ENCODE measurements at regions not wholly inside any gene's neighbourhood (a gene's known extent, or its start where the extent isn't known, plus 50 kb on each side); places are given as distances from the start of the nearest gene placed in this dataset.

DNA sequence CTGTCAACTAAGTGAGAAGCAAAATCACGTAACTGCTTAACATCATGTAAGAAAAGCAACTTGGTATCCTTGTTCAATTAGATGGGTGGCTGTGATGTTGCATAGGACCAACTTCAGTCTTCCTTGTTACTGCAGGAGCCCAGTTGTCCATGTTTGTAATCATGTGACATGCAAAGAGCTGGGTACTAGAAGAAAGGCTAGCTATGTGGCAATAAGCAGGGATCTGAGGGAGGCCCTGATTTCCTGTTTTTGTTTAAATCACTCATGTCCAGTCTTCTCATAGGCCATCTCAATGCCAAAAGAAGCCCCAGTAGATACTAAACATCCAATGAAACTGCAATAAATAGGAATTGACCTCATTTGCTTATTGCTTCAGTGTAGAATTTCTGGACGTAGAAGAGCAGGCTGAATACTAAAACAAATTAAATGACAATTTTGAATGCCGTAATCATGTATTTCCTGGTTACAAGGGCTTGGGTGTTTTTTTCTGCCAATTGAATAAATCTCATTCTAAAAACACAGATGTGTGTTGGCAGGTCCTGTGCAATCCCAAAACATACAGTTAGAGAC, 140.8 kb upstream of the ARHGAP20 start:
- no peak for TF ChIP-seq CTCF (IDR thresholded peaks at IDR 0.05)
- no peak for TF ChIP-seq NR1H2 (CRISPR knock-in tag; IDR thresholded peaks at IDR 0.05)
